ENCODE measurements at regions not wholly inside any gene's neighbourhood (a gene's known extent, or its start where the extent isn't known, plus 50 kb on each side); places are given as distances from the start of the nearest gene placed in this dataset.

GRCh38 chr5:166716856-166717492 is 1574.5 kb upstream of the WWC1 start:
- no peaks in the 10 kb centered on the region for H3K36me3 ChIP-seq (replicated peaks in 1 of 2; ENCODE audit: control insufficient read depth in 1 of 2, insufficient read depth in 2 of 2, low read length in 2 of 2)
- FAIRE-seq (no peak), DNase-seq (ENCODE audit: low spot score) (no peak), ATAC-seq (no peak)
- H3K4me1 ChIP-seq (ENCODE audit: insufficient read depth, low read length), result no peaks in the 10 kb centered on the region
- no peaks in the 10 kb centered on the region for H3K27me3 ChIP-seq (ENCODE audit: control insufficient read depth in 1 of 2, insufficient read depth in 2 of 2, low read length in 2 of 2)
- no peak overlapping the region for H3K4me2 ChIP-seq (ENCODE audit: low read depth, low read length)
- no TSS peak for BruUV-seq (replicated peaks)
- POLR2A ChIA-PET, result no interaction called here
- CTCF ChIA-PET (ENCODE audit: low intra/inter-chr PET ratio, low total read pairs), result no interaction called here
- TF ChIP-seq MEF2D (CRISPR knock-in tag; IDR thresholded peaks at IDR 0.05), result no peak
- TF ChIP-seq ZFY (CRISPR knock-in tag; IDR thresholded peaks at IDR 0.05), result no peak
- no peak for TF ChIP-seq GFI1 (CRISPR knock-in tag; IDR thresholded peaks at IDR 0.05; ENCODE audit: borderline replicate concordance)
- TF ChIP-seq MNT (IDR thresholded peaks at IDR 0.05), result no peak
- TF ChIP-seq ARID4A (CRISPR knock-in tag; IDR thresholded peaks at IDR 0.05; ENCODE audit: borderline replicate concordance), result no peak
- no peak for TF ChIP-seq PATZ1 (CRISPR knock-in tag; IDR thresholded peaks at IDR 0.05)
- no peak for TF ChIP-seq MAFG (CRISPR knock-in tag; IDR thresholded peaks at IDR 0.05)
- TF ChIP-seq GTF3A (CRISPR knock-in tag; conservative IDR thresholded peaks at IDR 0.05), result no peak
- TF ChIP-seq IKZF4 (CRISPR knock-in tag; IDR thresholded peaks at IDR 0.05; ENCODE audit: borderline replicate concordance, low read depth, not compliant biosample characterization), result no peak
- no peak for TF ChIP-seq CHD4 (IDR thresholded peaks at IDR 0.05; ENCODE audit: borderline replicate concordance, low read length)
- no peak for TF ChIP-seq HBP1 (CRISPR knock-in tag; IDR thresholded peaks at IDR 0.05; ENCODE audit: low read depth)
- no peak for TF ChIP-seq ZFYVE20 (CRISPR knock-in tag; IDR thresholded peaks at IDR 0.05; ENCODE audit: borderline replicate concordance, low read depth)
- no peak for TF ChIP-seq ZNF564 (CRISPR knock-in tag; IDR thresholded peaks at IDR 0.05)
- no peak for TF ChIP-seq ARID2 (CRISPR knock-in tag; IDR thresholded peaks at IDR 0.05; ENCODE audit: borderline replicate concordance)
- H3K27ac ChIP-seq (ENCODE audit: extremely low read length, insufficient read depth, low read length), result no peak overlapping the region
- no peaks in the 10 kb centered on the region for H3K79me2 ChIP-seq (ENCODE audit: insufficient read depth, low read length)
- intact Hi-C loops (cut with micrococcal nuclease; ENCODE audit: unreplicated experiment), result no loop called here
- H4K20me1 ChIP-seq (ENCODE audit: insufficient read depth, low read length), result no peaks in the 10 kb centered on the region
- H2AFZ ChIP-seq (ENCODE audit: low read length), result no peak overlapping the region
- H3K9ac ChIP-seq (ENCODE audit: insufficient read depth, low read depth, low read length), result no peak overlapping the region
- no peak overlapping the region for H3K4me3 ChIP-seq (replicated peaks in 1 of 3; ENCODE audit: insufficient read depth in 1 of 3, low read depth in 2 of 3, low read length in 3 of 3)
- in situ Hi-C loops (cut with HindIII; ENCODE audit: extremely low pct_ligation_motif_present, low pct_unique_long_range_greater_than_20kb), result no loop called here
- WGBS (ENCODE audit: low lambda C conversion rate), result 7% methylated on average over 6 of the region's 6 CpGs
- peaks cover 94% of the 10 kb centered on the region for H3K9me3 ChIP-seq (ENCODE audit: low read length)
